Stimulated activated CD4-positive, alpha-beta T cell treated with anti-CD3 and anti-CD28 coated beads, Interleukin-15, amount 100 ng/mL, for 48 hours (primary cell): ENCODE measurements at regions not wholly inside any gene's neighbourhood (a gene's known extent, or its start where the extent isn't known, plus 50 kb on each side); places are given as distances from the start of the nearest gene placed in this dataset.
A peak's percentile ranks its signal among the peaks of the same experiment; 100 is the strongest.

Source experiments
- DNase-seq, 2 donors: peaks; one replicate each; pipeline ENCODE4 v3.0.0-alpha.2; 2020; ENCODE audit warnings: low read depth in 2 of 2

DNA sequence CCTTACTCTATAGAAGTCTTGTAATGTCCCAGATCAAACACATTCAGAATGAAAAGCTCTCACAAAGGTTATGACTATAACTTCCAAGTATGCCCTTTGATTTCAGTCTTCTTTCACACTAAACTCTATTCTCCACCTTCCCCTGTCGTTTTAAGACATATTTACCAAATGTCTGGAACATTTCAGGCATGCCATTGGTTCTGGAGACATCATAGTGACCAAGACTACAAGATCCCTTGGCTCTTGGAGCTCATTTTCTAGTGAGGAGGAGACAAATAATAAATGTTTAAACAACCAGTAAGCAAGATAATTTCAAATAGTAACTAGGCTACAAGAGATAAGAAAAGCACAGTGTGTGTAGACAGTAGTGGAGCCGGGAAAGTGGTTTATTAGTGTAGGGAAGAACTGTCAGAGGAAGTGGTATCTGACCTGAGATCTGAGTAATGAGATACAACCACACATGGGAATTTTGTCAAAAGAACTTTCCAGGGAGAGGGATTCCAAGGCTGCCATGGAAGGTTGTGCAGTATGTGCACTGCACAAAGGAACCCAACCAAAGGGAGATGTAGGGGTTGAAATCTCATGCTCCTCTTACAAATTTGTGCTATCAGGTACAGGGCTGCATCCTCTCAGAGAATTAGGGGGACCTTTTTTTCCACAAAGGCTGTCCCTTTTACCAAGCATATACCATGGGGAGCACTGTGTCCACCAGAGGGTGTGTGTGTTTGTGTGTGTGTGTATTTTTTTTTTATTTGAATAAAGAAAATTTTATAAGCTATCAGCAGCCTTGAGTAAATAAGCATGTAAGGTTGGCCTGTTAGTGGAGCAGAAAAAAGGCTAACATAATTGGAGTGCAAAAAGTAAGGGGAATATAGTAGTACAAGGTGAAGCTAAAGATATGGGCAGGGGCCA lies 1279.1 kb upstream of the WWC1 start:
- DNase-seq: no peak

DNA sequence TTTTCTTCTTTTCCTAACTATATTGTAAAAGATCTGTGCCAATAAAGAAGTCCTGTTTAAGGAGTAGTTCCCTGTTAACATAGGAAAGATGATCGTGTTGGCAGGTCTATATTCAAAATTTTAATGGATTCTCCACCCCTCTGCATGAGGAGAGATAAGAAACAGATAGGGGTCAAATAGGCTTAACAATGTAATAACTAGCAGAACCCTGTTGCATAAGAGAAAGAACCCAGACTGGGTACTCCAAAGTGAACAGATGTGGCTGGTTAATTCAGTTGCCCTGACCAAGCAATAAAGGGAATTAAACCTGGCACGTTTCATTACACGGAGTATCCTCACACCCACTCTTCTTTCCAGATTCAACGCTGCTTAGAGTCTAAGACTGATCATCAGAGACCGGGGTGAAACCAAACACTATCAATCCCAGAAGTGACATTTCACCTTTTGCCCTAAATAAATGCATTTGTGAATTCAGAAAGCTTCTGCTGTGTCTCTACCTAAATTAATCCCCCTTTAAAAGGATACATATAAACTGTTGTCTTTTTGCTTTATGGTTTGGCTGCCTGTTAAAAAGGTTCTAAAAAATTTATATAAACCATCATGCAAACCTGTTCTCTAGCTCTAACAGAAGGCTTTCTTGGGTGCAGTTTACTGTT lies 1276.9 kb upstream of the WWC1 start:
- DNase-seq: no peak

DNA sequence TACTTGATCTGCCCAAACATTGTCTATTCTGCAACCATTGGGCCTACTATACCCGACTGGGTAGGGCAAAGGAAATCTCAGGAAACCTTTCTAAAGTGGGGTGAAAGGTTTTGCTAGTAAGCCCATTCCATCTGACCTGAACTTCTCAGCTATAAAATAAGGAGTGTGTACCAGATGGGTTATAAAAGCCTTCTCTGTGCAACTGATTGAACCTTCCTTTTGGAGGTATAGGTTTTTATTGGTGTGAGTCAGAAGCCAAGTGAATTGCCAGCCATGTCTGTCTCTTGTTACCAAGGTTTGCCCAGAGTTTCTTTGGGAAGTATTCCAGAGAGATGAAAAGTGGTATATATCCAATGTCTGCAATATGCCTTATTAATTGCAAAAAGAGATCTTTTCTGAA lies 1271.0 kb upstream of the WWC1 start:
- no peak for DNase-seq

DNA sequence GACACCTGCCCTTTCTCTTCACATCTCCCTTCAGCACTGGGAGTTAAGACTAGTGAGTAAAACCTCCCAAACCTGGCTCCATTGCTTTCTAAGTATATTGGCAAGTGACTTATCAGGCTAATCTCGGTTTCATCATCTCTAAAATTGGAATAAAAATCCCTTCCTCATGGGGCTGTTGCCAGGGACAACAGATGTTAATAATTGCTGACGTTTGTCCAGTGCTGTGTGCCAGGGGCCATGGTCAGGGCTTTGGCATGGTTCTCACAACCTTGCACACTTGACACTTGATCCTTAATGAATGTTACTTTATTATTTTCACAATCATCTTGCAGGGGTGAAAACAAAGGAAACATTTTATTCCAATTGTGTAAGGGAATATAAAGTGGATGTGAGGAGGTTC lies 1262.0 kb upstream of the WWC1 start:
- no peak for DNase-seq

DNA sequence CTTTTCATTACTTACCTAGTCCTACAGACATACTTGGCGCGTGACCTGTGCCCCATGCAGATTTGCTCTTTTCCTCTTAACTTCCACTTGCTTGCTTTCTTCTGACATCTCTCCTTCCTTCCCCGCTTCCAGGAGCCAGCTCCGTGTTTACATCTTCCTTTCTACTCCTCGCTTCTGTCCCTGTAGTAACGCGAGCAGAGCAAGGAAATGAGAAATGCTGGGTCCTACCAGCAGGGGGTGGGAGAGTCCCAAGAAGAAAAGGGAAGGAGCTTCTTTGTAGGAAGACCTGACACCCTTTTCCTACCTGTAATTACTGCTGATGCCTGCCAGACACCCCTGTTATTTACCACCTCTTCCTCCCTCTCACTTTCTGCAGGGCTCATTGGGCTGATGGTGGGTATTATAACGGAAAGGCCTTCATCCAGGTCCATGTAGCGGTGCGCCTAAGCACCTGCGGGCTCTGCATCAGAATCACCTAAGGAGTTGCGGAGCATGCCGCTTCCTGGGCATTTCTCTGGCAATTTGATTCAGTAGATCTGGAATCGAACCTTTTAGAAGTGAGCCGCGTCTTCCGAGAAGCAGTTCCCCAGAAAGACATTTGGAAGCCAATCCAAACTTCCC lies 1260.8 kb upstream of the WWC1 start:
- no peak for DNase-seq

DNA sequence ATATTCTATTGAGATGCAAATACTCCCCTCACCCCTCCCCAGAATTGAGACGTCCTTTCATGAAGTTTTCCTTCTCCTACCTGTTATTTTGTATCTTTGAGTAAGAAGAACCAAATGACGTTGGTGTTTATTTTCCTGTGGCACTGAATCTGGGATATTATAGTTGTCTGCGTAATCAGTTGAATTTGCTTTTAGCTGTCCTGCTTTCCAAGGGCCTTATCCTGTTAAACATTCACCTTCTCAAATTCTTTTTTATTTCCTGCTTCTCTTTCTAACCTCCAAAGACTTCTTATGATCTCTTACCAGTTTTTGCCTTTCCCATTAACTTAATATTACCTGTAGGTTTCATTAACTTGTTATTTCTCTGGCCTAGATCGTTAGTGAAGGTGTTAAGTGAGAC lies 1254.9 kb upstream of the WWC1 start:
- no peak for DNase-seq

DNA sequence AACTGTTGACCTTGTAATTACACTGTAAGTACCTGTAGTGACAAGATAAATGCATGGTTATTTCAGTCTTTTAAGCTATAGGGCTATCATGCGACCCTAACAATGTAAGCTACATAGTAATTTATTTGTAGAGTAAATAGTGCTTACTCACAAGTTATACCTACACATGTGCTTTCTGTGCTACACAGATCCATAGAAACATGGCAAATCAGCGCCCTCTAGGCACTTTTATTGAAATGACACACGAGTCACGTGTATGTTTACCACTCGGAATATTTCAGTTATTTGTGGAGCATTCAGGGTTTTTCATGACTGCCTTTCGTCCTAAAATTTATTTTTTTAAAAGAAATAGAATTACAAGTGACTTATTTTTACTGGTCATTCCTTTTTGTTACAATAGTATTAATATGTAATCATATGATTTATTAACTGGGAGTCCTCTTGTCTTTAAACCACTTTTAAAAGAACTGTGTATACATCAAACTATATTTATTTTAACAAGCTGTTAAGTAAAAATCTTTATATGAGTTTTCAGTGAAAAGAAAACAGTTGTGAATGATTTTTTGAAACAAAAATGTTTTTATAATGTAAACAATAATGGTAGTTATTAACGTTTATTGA lies 1242.3 kb upstream of the WWC1 start:
- peak in 1 of 2 donors; percentile 0 for DNase-seq

DNA sequence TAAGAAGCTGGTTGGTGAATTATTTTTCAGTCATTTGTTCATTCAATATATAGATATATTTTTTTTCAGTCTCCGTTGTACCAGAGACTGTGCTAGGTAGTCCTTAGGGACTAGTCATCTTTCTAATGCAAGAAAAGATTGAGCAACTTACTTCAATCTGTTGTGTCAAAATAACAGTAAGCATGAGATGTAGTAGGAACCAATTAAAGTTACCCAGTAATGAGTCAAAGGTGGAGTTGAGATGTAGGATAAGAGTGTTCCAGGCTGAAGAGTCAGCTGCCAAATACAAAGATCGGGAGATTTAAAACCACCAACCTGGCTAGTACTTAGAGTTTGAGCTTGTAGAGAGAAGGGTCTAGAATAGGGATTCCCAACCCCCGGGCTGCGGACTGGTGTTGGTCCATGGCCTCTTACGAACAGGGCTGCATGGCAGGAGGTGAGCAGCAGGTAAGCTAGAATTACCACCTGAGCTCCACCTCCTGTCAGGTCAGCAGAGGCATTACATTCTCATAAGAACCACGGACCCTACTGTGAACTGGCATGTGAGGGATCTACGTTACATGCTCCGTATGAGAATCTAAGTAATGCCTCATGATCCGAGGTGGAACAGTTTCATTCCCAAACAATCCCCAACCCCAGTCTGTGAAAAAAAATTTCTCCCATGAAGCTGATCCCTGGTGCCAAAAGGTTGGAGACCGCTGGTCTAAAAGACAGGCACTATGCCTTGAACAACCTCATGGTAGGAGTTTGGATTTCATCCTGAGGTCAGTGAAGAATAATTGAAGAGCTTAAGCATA lies 1241.5 kb upstream of the WWC1 start:
- DNase-seq: no peak

DNA sequence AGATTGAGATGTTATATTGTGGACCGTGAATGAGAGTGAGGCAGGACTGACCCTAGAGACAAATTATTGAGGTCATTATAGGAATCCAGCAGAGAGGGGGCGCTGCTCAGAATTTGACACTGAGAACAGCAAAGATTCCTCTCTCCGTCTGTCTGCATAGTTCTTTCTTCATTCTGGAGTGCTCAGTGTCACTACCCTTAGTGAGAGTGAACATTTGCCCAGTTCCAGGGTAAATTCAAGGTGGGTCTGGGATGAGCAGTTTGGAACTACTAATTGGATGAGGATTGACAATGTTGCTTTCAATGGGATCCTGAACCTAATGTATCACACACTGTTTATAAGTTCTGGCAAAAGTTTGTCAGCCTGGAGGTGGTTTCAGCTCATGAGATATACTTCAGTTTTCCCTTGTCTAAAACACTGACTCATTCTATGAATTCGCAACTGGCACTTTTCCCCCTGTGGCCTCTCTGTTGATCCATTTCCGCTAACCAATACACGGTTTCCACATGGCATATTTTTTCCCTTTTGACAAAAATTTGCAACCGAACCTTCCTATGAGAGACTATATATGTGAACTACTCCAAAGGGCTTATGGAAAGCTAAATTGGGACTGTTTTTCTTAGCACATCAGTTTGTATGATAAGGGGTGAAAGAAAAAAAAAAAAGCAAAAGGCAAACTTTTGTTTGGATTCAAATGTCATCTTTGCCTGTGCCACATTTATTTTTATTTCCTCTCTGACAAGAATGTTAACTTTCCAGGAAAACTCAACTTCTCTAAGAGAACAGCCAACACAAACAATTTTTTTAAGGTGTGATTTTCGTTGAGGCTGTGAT lies 1240.7 kb upstream of the WWC1 start:
- no peak for DNase-seq

DNA sequence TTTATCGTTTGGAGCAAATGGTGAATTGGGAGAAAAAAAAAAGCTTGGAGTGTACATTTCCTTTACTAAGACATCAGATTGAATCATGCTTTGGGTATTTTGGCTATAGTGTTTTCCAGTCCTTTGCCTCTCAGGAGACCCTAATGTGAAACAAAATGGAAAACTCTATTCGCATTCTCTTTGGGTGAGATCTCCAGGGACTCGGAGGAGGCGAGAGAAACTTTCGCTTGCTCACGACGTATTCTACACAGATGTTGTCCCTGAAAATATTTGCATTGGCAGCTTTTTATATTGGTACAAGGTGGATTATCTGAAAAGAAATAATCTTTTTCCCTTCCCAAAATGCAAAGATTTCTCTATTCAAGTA lies 1240.1 kb upstream of the WWC1 start:
- DNase-seq: no peak

DNA sequence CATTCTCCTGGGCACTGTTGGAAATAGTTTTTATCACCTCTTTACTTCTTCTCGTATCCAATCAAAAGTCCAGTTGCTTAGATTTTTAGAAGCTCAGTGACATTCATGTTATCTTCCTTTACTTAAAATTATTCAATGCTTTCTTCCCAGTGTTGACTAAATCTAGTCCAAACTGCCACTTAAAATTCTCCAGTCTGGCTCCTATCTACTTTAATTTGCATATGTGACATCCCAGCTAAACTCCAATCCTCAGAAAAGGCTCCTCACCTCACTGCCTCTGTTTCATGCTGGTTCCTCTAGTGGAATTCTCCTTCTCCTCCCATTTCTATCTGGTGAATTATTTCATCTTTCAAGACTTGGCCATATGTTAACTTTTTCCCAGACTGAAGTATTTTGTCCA lies 1238.7 kb upstream of the WWC1 start:
- DNase-seq: no peak

DNA sequence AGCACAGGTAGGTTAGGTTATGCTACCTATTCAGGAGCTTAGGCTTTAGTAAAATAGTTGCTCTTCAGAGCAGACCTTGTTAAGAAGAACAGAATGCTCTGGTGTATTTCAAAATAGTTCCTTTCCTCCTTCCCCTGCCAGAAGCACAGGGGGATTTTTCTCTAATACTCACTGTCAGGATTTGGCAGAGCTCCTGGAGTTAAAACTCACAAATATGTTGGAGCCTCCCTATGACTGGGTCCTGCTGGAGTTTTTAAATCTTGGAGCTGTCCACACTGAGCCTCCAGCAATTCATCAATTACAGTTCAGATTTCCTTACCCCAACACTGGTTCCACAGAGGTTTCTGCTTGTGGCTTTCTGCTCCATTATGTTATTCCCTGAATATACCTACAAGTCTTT lies 1233.8 kb upstream of the WWC1 start:
- no peak for DNase-seq

DNA sequence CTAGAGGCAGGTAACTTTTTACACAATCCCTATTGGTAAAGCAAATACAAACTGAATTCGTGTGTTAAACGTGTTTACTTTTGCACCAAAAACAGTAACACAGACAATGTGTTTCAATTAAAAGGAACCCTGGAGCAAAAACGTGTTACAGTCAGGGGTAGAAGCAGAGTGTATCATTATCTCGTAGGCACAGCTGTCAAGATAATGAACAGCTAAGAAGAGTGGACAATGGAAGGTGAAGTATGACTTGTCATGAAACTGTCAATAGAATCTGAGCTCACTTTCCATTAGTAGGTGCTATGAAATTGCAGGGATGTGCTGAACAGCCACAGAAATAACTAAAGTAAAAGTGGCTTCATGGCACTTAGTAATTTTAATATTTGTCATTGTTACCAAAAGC lies 1229.8 kb upstream of the WWC1 start:
- DNase-seq: no peak

DNA sequence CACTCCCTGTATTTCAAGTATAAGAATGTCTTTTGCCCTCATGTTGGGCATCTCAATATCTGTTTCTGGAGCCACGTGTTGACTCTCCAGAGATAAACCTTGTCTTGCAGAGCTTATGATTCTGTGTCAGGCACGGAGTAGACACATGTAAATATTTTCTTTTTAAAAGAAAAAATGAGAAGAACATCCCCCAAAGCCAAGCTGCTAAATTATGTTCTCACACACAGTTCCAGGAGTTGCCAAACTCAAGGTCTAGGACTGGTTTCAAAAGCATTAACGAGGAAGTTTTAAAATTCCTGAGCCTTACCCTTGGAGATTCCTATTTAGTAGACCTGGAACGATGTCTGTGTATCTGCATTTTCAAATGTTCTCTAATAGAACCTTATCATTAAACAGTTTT lies 1228.3 kb upstream of the WWC1 start:
- no peak for DNase-seq

DNA sequence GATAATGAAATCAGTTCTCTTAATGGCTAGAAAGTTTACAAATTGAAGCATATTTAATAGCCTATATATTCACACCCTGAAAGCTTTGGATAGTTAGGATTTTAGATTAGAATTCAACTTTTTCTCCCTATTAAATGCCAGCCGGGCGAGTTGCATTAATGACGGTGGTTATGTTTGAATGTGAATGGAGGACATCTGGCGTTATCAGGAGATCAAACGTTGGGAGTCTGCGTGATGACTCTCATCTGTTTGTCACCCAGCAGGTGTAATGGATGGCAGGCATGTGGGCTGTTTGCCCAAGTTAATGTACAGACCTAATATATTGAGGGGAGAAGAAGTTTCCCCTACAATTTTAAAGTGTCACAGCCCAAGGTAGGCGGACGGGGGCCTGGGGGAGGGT lies 1227.7 kb upstream of the WWC1 start:
- DNase-seq: no peak

DNA sequence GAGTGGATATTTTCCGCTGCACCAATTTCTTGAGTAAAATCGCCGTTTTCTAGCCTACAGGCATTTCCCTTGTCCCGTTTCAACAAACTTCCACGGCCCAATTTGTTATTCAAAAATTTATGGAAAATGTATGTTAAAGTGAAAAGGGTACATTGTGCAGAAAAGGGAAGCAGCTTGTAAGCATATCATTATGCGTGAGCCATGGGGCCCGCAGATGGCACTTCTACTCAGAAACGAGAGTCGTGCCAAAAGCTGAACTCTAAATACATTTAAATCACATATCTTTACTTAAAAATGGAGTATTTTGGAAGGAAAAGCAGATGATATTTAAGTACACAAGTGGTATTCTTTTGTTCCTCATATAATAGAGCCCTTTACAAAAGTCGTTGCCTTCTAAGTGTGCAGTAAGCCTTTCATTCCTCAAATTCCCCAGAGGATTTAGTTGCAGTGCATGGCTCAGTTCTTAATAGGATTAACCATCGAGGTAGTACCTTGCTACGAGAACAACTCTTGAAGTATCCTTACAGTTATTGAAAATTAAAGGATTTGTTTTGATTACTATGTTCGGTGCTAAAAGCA lies 1227.2 kb upstream of the WWC1 start:
- no peak for DNase-seq

DNA sequence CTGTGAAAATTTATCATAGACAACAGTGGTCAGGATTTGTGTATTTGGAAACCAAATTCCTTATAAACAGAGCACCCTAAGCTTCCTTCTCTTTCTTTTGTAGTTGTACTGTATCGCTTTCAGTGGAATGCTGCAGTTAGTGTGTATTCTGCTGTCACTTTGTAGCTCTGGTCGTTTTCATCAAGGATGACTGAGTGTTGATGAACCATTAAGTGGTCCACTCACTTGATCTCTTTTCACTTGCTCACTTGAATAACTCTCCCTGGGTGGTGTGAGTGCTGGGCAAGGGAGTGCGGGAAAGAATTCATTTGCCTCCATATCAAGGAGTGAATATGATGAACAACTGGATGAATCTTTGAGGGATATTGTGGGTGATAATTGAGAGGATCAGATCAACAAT lies 1225.7 kb upstream of the WWC1 start:
- no peak for DNase-seq

DNA sequence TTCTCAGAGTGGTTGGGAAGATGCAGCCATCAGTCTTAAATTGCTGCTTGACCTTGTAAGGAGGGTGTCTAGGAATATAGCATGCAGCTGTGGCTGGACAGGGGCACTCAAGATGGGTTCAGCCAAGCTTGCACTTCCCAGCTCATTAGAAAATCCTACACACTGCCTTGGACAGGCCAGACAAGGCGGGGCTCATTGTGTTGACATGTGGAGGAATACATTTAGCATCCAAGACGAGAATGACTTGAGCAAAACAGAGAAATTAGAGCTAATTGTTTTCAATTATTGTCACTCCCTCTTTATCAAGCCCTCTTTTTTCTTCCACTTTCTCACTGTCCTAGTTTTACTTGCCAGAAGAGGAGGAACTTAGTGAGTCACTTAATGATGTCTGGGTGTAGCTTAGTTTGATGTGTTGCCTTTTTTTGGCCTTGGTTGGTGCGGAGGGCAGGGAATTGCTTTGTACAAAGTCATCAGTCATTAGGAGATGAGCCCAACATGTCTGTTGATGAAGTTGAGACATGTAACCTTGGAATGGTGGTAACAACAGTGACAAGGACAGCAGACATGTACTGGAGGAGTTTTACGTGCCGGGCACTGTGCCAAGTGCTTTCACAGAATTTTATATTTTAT lies 1219.3 kb upstream of the WWC1 start:
- DNase-seq: no peak

DNA sequence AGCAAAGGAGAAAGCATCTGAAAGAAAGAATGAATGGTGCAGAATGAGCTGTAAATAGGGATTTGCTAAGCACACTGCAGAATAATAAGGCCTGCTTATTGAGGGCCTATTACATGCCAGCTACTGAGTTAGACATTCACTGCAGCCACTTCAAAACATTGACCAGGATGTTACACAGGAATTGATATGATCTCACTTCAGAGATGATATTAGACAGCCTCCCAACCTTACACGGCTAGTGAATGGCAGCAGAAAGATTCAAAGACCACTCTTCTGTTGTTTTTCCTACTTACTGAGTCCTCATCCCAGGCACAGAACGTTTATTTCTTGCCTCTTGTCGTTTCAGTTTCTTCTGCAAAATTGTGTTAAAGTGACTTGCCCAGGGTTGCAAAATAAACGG lies 1209.9 kb upstream of the WWC1 start:
- no peak for DNase-seq

DNA sequence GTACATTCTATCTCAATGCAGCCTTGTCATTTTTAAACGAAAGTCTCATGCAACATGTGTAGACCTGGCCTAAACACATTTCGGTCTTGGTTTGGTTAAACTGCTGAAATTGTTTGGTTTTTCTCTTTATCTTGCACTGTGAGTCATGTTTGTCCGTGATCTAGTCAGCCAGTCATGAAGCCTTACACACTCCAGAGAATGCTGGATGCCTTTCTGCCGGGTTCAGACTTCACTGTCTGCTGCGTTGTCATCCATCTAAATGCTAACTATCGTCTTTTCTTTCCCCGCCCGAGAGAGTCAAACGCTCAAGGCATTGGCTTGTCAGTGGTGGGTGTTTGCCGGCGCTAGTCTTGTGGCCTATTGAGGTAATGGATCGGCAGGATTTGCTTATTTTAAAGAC lies 1194.6 kb upstream of the WWC1 start:
- DNase-seq: no peak
